ENCODE measurements at regions not wholly inside any gene's neighbourhood (a gene's known extent, or its start where the extent isn't known, plus 50 kb on each side); places are given as distances from the start of the nearest gene placed in this dataset.

DNA sequence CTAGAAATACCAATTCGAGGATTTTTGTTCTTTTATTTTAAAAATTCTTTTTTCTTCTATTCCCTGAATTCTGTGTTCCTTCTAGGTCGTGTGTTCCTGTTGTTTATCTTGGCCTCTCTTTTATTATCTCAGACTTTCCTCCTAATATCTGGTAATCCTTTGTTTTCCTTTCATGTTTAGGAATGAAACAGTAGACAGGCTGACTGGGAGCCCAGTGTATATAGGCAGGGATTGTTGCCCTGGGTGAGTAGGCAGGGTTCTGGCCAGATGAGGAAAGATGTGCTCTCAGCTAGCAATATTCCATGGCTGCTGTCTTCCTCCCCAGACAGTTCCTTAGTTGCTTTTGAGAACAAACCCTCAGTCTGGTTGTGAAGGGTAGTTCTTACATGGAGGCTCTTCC lies 161.8 kb upstream of the PDE4B start:
- TF ChIP-seq, protein P1, sequence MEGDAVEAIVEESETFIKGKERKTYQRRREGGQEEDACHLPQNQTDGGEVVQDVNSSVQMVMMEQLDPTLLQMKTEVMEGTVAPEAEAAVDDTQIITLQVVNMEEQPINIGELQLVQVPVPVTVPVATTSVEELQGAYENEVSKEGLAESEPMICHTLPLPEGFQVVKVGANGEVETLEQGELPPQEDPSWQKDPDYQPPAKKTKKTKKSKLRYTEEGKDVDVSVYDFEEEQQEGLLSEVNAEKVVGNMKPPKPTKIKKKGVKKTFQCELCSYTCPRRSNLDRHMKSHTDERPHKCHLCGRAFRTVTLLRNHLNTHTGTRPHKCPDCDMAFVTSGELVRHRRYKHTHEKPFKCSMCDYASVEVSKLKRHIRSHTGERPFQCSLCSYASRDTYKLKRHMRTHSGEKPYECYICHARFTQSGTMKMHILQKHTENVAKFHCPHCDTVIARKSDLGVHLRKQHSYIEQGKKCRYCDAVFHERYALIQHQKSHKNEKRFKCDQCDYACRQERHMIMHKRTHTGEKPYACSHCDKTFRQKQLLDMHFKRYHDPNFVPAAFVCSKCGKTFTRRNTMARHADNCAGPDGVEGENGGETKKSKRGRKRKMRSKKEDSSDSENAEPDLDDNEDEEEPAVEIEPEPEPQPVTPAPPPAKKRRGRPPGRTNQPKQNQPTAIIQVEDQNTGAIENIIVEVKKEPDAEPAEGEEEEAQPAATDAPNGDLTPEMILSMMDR (conservative IDR thresholded peaks at IDR 0.05; ENCODE audit: low read length), result no peak
- no peak for TF ChIP-seq EZH2phosphoT487 (IDR thresholded peaks at IDR 0.05; ENCODE audit: borderline replicate concordance, low read depth, low read length)
